ENCODE measurements at regions not wholly inside any gene's neighbourhood (a gene's known extent, or its start where the extent isn't known, plus 50 kb on each side); places are given as distances from the start of the nearest gene placed in this dataset.

GRCh38 chr2:37472959-37473358 is 128.5 kb downstream of the QPCT start:
- DNase-seq: no peak

DNA sequence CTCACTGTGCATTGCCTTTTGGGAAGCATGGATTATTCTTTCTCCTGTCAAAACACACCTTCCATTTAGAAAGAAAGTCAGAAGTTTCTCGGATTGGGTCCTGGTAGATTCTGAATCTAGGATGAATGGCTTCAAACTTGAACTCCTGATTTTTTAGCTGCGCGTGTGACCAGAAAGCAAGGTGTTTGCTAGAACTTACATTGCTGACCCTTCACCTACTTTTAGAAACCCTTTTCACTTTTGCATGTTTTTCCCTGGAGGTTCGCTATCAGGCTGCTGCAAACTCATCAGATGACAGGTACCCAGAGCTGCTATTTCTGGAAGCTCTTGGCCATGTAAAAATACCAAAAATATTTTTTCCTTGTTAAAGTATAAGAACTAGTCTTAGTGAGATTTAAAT is 132.0 kb downstream of the QPCT start:
- no peak for DNase-seq

DNA sequence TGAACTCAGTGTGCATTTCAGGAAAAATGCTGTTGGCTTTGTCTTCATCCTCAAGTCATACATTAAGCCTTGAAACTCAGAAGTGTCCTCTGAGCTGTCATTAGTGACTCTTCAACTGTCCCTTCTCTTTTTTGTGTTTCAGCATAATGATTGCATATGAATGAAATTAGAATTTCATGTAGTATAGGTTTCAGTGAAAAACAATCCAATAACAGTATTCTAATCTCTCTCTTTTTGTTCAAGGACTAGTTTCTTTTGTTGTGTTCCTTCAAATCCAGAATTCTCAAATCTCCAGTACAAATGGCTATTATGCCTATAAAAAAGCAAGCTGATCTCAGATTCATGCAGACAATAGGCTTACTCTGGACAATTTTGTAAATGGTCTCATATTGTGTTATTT is 133.5 kb downstream of the QPCT start:
- DNase-seq: no peak

GRCh38 chr2:37481244-37481643 is 136.8 kb downstream of the QPCT start:
- no peak for DNase-seq

DNA sequence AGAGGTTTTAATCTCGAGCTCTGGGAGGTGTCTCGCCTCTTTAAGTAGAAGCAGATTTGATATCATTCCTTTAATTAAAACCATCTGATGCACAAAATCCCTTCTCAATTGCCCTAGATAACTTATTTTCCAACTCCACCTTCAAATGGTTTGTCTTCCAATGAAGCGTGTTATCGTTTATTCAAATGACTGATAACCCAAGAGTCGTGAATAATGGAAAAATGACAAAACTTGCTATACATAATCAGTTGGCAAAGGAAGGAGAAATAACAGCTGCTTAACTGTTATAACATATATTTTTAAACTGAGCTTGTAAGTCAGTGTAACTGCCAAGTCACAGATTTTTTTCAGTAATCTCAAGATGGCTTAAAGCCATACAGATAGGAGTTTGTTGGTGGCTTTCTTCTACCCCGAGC is 144.6 kb downstream of the QPCT start:
- DNase-seq: no peak

GRCh38 chr2:37489536-37489935 is 145.1 kb downstream of the QPCT start:
- DNase-seq: no peak

DNA sequence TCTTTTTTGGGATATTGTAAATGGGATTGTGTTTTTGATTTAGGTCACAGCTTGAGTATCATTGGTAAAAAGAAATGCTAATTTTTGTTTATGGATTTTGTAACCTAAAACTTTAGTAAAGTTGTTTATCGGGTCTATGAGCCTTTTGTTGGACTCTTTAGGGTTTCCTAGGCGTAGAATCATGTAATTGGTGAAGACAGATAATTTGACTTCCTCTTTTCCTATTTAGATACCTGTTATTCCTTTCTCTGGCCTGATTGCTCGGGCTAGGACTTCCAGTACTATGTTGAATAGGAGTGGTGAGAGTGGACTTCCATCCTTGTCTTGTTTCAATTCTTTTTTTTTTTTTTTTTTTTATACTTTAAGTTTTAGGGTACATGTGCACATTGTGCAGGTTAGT is 149.0 kb downstream of the QPCT start:
- DNase-seq: no peak

- no peak for DNase-seq
These were observed 154.7 kb downstream of the QPCT start for GRCh38 chr2:37499113-37499512.

- no peak for DNase-seq
These were observed 155.6 kb downstream of the QPCT start for GRCh38 chr2:37500031-37500430.

DNA sequence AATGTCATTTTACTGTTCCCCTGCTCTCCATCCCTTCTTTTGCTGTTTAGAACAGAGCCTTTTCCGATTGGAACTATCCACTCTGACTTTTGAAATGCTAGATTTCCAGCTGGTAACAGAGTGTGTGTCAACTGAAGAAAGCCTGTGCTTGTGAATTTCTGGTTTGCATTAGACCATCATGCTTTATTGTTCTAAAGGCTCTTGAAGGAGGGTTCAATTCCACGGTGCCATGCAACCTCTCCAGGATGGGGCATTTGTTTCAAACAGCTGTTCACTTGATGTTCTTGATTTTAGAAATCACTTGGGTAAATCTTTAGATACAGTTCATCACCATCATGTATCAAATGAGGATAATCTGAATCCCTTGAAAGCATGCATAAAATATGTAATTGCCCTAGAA is 156.7 kb downstream of the QPCT start:
- no peak for DNase-seq

DNA sequence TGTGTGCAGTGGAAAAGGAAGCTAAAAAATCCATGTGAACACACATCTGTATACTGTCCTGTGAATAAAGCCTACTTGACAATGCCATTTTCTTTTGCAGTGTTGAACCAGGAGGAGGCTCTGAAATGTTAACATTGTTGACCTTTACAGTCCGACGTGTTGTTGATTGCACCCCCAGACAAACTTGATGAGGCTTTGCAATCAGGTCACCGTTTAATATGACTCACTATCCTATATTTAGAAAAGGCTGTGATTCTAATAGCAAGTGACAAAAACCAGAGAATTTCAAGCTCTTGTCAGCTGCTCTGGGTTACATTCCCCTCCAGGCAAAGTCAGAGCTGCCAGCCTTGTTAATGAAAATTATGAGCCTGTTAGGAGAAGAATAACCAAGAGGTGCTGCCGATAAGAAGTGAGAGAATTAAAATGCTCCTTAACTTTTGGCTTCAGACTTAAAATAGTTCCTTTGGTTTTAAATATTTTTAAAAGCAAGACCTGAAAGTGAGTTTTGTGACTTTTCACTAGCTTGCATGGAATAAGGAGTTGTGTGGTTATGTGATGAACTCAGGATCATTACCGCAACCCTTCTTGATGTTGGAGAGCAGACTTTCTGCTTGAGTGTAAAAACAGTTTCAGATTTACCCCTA is 162.1 kb downstream of the QPCT start:
- no peak for DNase-seq

DNA sequence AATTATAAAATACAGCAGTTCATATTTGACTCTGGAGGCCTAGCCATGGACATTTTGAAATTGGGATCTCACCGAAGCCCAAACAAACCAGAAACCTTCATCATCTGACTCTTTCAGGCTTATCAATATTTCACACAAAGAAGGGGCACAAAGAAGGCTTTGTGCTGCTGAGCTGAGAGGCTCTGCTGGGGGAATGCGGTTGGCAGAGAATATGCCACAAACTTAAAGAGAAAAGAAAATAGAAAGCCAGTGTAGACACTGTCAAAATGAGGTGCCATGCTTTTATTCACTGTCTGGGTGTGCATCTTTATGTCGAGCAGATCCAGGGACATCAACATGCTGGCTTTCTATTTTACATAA is 162.6 kb downstream of the QPCT start:
- no peak for DNase-seq

DNA sequence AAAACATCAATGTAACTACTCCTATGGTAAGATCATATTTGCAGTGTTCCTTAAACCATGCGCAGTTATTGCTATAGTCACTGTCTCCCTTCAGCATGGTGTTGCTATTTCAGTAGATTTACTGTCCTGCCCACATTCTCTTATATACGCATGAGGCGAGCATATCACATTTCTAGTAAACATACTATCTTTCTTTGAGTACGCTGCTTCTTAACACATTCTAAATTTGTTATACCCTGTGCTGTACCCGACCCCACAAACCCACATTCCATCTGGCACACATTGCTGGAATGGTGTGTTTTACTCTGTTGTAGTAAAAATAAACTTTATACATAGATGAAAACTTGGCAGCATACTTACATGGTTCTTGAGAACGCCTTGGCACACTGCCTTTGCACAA is 163.3 kb downstream of the QPCT start:
- DNase-seq: no peak

- DNase-seq: no peak
These were observed 158.5 kb downstream of the CDC42EP3 start for GRCh38 chr2:37512971-37513370.

GRCh38 chr2:37523814-37524362 is 147.6 kb downstream of the CDC42EP3 start:
- no peak for DNase-seq

DNA sequence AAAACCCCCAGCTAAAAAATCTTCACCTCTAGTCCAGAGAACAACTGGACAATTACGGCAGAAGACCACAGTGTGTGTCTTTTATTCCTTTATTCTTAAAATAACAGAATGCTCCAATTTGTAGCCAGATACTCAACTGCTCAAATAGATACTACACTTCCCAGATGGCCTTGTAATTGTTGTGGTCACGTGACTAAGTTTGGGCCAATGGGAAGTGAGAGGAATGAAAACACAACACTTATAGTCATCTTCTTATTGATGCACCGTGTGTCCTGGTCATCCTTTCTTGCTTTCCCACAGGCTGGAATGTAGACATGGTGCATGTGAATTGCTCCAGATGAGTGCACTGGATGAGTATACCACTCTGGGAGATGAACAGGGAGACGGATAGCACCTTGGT is 145.1 kb downstream of the CDC42EP3 start:
- DNase-seq: no peak

DNA sequence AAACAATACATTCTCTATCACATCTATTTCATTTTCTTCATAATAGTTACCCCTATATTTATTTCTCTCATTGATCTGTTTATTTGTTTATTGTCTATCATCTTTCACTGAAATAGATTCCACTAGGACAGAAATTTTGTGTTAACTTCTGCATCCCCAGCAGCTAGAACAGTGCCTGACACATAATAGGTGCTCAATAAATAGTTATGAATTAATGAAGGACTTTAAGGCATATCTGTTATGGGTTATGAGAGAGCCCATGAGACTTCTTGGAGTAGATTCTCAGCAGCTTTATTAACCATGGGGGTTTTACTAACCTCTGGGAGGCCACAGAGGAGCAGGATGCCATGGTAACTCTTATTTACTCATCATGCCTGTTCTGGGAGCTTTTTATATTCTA is 144.6 kb downstream of the CDC42EP3 start:
- no peak for DNase-seq

DNA sequence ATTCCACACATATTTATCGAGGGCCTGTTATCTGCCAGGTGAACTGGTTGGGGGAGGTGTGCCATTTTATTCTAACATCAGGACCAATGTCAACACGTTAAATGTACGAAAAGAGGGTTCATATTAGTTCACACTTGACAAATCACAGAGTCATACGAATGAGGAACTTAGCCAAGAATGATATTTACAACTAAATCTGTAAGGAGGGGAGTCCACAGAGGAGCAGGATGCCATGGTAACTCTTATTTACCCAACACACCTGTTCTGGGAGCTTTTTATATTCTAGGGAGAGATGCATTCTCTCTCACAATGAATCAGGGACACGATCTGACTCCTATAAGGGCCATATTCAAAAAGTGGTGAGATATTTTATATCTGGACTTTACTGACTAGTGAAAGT is 144.1 kb downstream of the CDC42EP3 start:
- no peak for DNase-seq

- DNase-seq: no peak
These were observed 141.5 kb downstream of the CDC42EP3 start for GRCh38 chr2:37529830-37530415.

DNA sequence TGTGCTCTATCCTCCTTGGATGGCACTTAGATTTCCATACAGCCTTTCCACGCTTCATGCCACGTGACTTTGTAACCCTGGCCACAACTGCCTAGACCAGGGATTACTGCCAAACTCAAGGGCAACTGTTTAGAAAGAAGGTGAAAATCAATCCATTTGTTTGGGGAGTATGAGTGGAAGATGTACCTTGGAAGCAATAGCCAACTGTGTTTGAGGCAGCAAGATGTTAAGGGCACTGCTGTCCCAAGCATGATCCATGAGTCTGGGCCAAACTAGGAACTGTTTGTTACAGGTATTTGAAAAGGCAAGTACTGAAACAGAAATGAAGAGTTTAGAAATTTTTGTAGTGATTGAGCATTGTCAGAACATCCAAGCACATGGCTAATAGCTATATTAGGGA is 138.9 kb downstream of the CDC42EP3 start:
- DNase-seq: no peak

- no peak for DNase-seq
These were observed 134.1 kb downstream of the CDC42EP3 start for GRCh38 chr2:37537316-37537715.

DNA sequence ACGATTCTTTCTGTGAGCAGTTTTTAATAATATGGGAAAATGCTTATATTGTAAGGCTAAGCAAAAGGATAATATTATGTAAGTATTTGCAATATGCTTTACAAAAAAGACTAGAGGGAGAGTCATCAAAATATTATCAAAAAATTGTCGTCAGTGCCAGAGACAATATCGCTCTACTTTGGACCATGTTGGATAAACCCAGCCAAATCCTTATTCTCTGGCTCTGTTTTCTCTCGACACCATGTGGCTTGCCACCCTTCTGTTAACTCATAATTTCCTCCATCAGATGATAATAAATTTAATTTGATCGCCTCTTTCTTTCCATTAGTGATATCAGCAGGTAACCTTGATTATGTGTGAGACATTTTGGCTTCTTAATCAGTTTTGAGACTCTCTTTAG is 129.9 kb downstream of the CDC42EP3 start:
- no peak for DNase-seq

- no peak for DNase-seq
These were observed 127.4 kb downstream of the CDC42EP3 start for GRCh38 chr2:37543999-37544557.

GRCh38 chr2:37544591-37545031 is 126.8 kb downstream of the CDC42EP3 start:
- no peak for DNase-seq

DNA sequence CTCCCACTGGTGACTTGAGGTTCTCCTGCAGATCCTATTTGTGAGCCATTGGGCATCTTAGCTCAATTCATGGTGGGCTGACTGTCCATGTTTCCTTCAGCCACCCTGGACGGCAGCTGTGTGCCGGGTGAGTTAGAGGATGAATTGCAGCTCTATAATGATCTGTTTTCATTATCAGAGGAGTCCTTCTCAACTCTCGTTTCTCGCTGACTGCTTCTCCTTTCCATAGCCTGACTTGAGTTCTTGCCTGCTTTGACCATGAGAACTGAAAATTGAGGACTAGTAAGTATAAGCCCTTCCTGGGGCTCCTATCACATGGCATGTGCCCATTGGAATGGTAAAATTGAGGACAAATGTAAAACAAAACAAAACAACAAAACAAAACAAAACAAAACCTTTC is 121.8 kb downstream of the CDC42EP3 start:
- no peak for DNase-seq

Measured in CD4-positive, alpha-beta T cell treated with Interleukin-12 subunit alpha and Interleukin-12 subunit beta, for 1 hour (primary cell).